Activated naive CD4-positive, alpha-beta T cell treated with anti-CD3 and anti-CD28 coated beads for 36 hours (primary cell): ENCODE measurements at regions not wholly inside any gene's neighbourhood (a gene's known extent, or its start where the extent isn't known, plus 50 kb on each side); places are given as distances from the start of the nearest gene placed in this dataset.
"Not testable (repeated sequence)": the region's sequence is repeated elsewhere in the genome, so short reads cannot be mapped to it uniquely, and the experiment has no call there.

Source experiments
- CTCF ChIA-PET: fragments of 350-600 bp; sonication (Branson Sonifier 250); formaldehyde crosslinking; loops from one replicate; lab custom pipeline; 2021; ENCODE audit warnings: antibody characterized with exemption; lab: Charles Lee
- DNase-seq: peaks from one replicate; pipeline ENCODE4 v3.0.0-alpha.2; 2020
- H3K27ac Mint-ChIP-seq: one replicate; pipeline ENCODE4 v1.8.0; 2021; ENCODE audit warnings: mild to moderate bottlenecking, mixed read lengths
- H3K27me3 Mint-ChIP-seq: one replicate; pipeline ENCODE4 v1.8.0; 2021; ENCODE audit warnings: low read depth, mixed read lengths
- H3K36me3 Mint-ChIP-seq: one replicate; pipeline ENCODE4 v1.8.0; 2021; ENCODE audit warnings: low read depth, mixed read lengths
- H3K4me1 Mint-ChIP-seq: one replicate; pipeline ENCODE4 v1.8.0; 2021; ENCODE audit warnings: low read depth, mixed read lengths
- H3K4me3 Mint-ChIP-seq: one replicate; pipeline ENCODE4 v1.8.0; 2021; ENCODE audit warnings: mild to moderate bottlenecking, moderate library complexity, mixed read lengths
- H3K9me3 Mint-ChIP-seq: one replicate; pipeline ENCODE4 v1.8.0; 2021; ENCODE audit warnings: mixed read lengths
- intact Hi-C: fragments of 100-400 bp; cut with micrococcal nuclease; formaldehyde crosslinking; loops from one replicate; pipeline ENCODE4 v1.15.1; 2023

GRCh38 chr1:78255846-78256245, 210.1 kb downstream of the GIPC2 start:
- intact Hi-C loops = no loop called here
- Mint-ChIP-seq H3K4me3 (no peak overlapping the region), H3K9me3 (peaks cover 3% of the 10 kb centered on the region), H3K36me3 (no peaks in the 10 kb centered on the region), H3K4me1 (no peaks in the 10 kb centered on the region), H3K27ac (no peak overlapping the region), H3K27me3 (peaks cover 16% of the 10 kb centered on the region)
- CTCF ChIA-PET = no interaction called here
- no peak for DNase-seq

DNA sequence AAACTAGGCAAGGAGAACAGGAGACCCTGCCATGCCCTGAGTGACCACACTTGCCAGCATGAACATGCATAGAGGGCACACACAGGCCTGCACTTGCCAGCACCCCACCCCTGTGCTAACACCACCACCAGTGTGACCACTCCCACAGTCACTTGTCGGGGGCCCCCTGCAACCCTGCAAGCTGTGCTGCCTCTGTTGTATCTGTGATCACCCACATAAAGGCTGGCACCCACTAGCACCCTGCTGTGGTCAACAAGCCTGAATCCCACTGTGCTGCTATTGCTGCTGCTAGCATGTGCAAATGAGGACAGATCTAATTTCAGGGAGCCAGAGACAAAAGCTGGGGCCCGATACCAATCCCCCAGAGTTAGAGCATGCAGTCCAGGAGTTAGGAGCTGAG, 217.7 kb downstream of the GIPC2 start:
- Mint-ChIP-seq H3K4me1 (no peaks in the 10 kb centered on the region), H3K27me3 (peaks cover 4% of the 10 kb centered on the region), H3K9me3 (peaks cover 6% of the 10 kb centered on the region), H3K27ac (no peak overlapping the region), H3K36me3 (no peaks in the 10 kb centered on the region), H3K4me3 (no peak overlapping the region)
- intact Hi-C loops = no loop called here
- DNase-seq = no peak
- CTCF ChIA-PET = interaction anchor here (0.6 kb wide), 1 partner anchor 12 kb away, joined by 3 read pairs; no protein-coding TSS in a partner anchor

- Mint-ChIP-seq H3K36me3 (no peaks in the 10 kb centered on the region), H3K9me3 (peaks cover 6% of the 10 kb centered on the region), H3K4me3 (no peak overlapping the region), H3K4me1 (no peaks in the 10 kb centered on the region), H3K27me3 (peaks cover 4% of the 10 kb centered on the region), H3K27ac (no peak overlapping the region)
- CTCF ChIA-PET = interaction anchor here (0.6 kb wide), 1 partner anchor 11 kb away, joined by 3 read pairs; no protein-coding TSS in a partner anchor
- intact Hi-C loops = no loop called here
- DNase-seq = no peak
These were observed 218.2 kb downstream of the GIPC2 start for GRCh38 chr1:78263946-78264345.

- no peaks in the 10 kb centered on the region for H3K4me1 Mint-ChIP-seq
- H3K9me3 Mint-ChIP-seq = peaks cover 3% of the 10 kb centered on the region
- H3K27me3 Mint-ChIP-seq = no peaks in the 10 kb centered on the region
- DNase-seq = no peak
- no peak overlapping the region for H3K27ac Mint-ChIP-seq
- no peak overlapping the region for H3K4me3 Mint-ChIP-seq
- CTCF ChIA-PET = interaction anchor here (0.8 kb wide), 1 partner anchor 234 kb away, joined by 3 read pairs; no protein-coding TSS in a partner anchor
- intact Hi-C loops = no loop called here
- no peaks in the 10 kb centered on the region for H3K36me3 Mint-ChIP-seq
These were observed 221.9 kb downstream of the GIPC2 start for GRCh38 chr1:78267513-78268218.

DNA sequence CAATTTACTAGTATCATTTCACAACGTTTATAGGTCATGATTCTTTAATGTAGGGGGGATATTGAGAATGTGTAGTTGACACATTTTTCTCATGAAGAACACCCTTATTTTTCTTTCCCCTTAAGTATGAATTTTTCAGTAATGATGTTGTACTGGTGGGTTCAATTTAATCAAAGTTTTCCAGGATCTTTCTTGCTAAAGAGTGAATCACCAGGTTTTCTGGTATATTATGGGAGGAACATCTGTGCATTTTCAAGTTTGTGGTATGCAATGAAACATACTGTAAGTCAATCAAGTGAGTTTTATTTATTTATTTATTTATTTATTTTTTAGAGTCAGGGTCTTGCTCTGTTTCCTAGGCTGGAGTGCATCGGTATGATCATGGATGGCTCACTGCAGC, 221.2 kb upstream of the PTGFR start:
- CTCF ChIA-PET = no interaction called here
- no peak overlapping the region for H3K27ac Mint-ChIP-seq
- H3K27me3 Mint-ChIP-seq = peaks cover 3% of the 10 kb centered on the region
- no peaks in the 10 kb centered on the region for H3K4me1 Mint-ChIP-seq
- no peaks in the 10 kb centered on the region for H3K9me3 Mint-ChIP-seq
- DNase-seq = no peak
- H3K4me3 Mint-ChIP-seq = no peak overlapping the region
- intact Hi-C loops = no loop called here
- H3K36me3 Mint-ChIP-seq = no peaks in the 10 kb centered on the region

- H3K4me3 Mint-ChIP-seq, intact Hi-C loops, H3K4me1 Mint-ChIP-seq, H3K9me3 Mint-ChIP-seq, CTCF ChIA-PET, DNase-seq, H3K27ac Mint-ChIP-seq, H3K36me3 Mint-ChIP-seq, H3K27me3 Mint-ChIP-seq: not testable (repeated sequence)
These were observed 219.4 kb upstream of the PTGFR start for GRCh38 chr1:78271423-78271822.

DNA sequence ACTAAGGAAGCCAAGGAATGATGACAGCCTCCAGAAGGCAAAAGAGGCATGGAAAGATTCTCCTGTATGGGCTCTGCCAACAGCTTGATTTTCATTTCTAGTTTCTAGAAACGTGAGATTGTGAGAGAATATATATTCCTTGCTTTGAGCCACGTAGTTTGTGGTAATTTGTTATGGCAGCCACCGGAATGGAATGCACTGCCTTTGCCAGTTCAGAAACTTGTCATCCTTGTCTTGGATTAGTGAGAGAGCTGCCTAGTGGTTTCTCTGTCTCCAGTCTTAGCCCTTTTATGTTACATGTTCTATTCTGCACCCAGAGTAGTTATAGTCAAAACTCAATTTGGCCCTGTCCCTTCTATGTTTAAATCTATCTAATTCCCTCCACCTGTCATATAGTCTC, 216.0 kb upstream of the PTGFR start:
- no peaks in the 10 kb centered on the region for H3K9me3 Mint-ChIP-seq
- intact Hi-C loops = loop anchor here (5.0 kb wide), 1 partner anchor 332 kb away; no protein-coding TSS in a partner anchor
- H3K36me3 Mint-ChIP-seq = no peaks in the 10 kb centered on the region
- CTCF ChIA-PET = no interaction called here
- H3K27me3 Mint-ChIP-seq = peaks cover 9% of the 10 kb centered on the region
- H3K27ac Mint-ChIP-seq = no peak overlapping the region
- no peak overlapping the region for H3K4me3 Mint-ChIP-seq
- no peak for DNase-seq
- no peaks in the 10 kb centered on the region for H3K4me1 Mint-ChIP-seq

DNA sequence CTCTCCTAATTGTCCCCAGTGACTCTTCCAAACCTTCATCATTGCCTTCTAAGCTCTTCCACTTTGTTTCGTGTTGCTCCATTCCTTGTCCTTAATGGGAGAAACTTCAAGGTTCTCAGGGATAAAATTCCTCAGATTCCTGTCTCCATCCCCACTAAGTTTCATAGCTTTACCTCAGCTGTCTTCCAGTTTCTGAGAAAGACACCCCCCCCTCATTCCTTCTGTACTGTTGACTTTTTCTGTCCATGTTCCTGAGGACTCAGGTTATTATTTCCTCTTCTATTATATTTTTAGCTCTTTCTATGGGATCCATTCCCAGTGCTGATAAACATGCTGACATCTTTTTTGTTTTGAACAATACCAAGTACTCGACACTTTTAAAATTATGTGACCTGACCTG, 215.3 kb upstream of the PTGFR start:
- intact Hi-C loops = loop anchor here (5.0 kb wide), 1 partner anchor 332 kb away; no protein-coding TSS in a partner anchor
- Mint-ChIP-seq H3K27ac (no peak overlapping the region), H3K27me3 (peaks cover 12% of the 10 kb centered on the region), H3K4me1 (no peaks in the 10 kb centered on the region), H3K36me3 (no peaks in the 10 kb centered on the region), H3K4me3 (no peak overlapping the region), H3K9me3 (no peaks in the 10 kb centered on the region)
- no peak for DNase-seq
- CTCF ChIA-PET = interaction anchor here (0.7 to 0.9 kb wide), 2 partner anchors 12 to 131 kb away, joined by 3 read pairs; no protein-coding TSS in a partner anchor

- H3K27me3 Mint-ChIP-seq = peaks cover 12% of the 10 kb centered on the region
- H3K4me1 Mint-ChIP-seq = no peaks in the 10 kb centered on the region
- H3K4me3 Mint-ChIP-seq = no peak overlapping the region
- CTCF ChIA-PET = interaction anchor here (0.7 to 0.9 kb wide), 2 partner anchors 12 to 131 kb away, joined by 3 read pairs; no protein-coding TSS in a partner anchor
- H3K27ac Mint-ChIP-seq = no peak overlapping the region
- intact Hi-C loops = loop anchor here (5.0 kb wide), 1 partner anchor 331 kb away; no protein-coding TSS in a partner anchor
- DNase-seq = no peak
- H3K36me3 Mint-ChIP-seq = no peaks in the 10 kb centered on the region
- H3K9me3 Mint-ChIP-seq = no peaks in the 10 kb centered on the region
These were observed 214.7 kb upstream of the PTGFR start for GRCh38 chr1:78275906-78276685.

DNA sequence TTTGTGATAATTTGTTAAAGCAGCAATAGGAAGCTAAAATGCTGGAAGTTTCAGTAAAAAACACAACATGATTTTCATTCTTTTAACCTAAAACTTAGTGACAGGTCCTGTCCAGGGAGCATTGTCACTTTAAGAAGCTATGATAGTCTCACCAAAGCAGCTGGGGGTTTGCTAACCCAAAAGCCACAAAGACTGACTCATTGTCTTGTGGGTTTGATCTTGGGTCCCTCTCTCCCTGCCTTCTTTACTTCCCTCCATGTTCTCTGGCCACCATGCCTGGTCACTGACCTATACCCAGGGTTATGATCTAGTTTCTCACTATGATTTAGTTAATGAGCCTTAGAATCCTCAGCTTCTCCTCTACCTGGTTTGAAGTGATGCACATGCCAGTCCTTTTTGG, 213.5 kb upstream of the PTGFR start:
- no peaks in the 10 kb centered on the region for H3K9me3 Mint-ChIP-seq
- CTCF ChIA-PET = no interaction called here
- intact Hi-C loops = loop anchor here (5.0 kb wide), 1 partner anchor 330 kb away; no protein-coding TSS in a partner anchor
- no peak for DNase-seq
- no peaks in the 10 kb centered on the region for H3K4me1 Mint-ChIP-seq
- H3K36me3 Mint-ChIP-seq = no peaks in the 10 kb centered on the region
- H3K4me3 Mint-ChIP-seq = no peak overlapping the region
- H3K27me3 Mint-ChIP-seq = peaks cover 12% of the 10 kb centered on the region
- H3K27ac Mint-ChIP-seq = no peak overlapping the region

DNA sequence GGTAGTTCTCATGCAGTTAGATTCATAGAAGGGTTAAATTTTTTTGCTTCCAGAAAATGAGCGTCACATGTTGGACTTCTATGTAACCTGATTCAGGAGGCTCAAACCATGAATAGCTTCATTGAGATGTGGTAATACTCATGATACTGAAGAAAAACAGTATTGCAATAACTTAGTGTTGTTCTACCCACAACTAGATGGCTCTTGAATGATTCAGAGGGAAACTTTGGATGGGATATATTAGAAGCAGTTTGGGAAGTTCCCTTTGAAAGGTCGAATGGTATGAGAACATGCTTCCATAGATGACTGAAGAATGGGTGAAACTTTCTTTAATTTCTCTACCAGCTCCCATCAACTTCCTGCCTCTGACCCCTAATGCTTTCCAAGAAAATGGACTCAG, 211.7 kb upstream of the PTGFR start:
- Mint-ChIP-seq H3K27ac (no peak overlapping the region), H3K27me3 (peaks cover 12% of the 10 kb centered on the region), H3K4me1 (no peaks in the 10 kb centered on the region), H3K9me3 (no peaks in the 10 kb centered on the region), H3K4me3 (no peak overlapping the region), H3K36me3 (no peaks in the 10 kb centered on the region)
- intact Hi-C loops = loop anchor here (5.0 kb wide), 1 partner anchor 328 kb away; no protein-coding TSS in a partner anchor
- DNase-seq = no peak
- CTCF ChIA-PET = no interaction called here

DNA sequence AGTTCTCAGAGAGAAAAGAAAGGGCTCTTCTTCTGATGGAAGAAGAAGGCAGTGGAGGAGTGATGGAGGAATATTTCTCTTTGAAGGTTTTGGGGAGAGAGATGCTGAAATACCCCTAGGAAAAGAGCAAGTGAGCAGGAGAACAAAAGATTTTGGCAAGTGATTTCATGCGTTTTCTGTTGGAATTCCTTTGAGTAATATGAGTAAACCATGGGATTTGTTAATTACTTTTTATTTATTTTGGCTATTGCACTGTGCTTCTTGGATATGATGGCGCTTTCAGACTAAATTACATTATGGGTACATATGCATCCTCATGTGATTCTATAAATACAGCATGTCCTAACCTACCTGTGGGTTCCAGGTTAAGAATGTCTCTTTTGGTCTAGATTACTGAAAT, 210.1 kb upstream of the PTGFR start:
- peaks cover 6% of the 10 kb centered on the region for H3K27me3 Mint-ChIP-seq
- H3K4me1 Mint-ChIP-seq = no peaks in the 10 kb centered on the region
- intact Hi-C loops = no loop called here
- no peaks in the 10 kb centered on the region for H3K36me3 Mint-ChIP-seq
- no peak overlapping the region for H3K4me3 Mint-ChIP-seq
- no peak overlapping the region for H3K27ac Mint-ChIP-seq
- no peak for DNase-seq
- H3K9me3 Mint-ChIP-seq = no peaks in the 10 kb centered on the region
- CTCF ChIA-PET = no interaction called here
